MV-4-11 (cell line): ENCODE measurements at regions not wholly inside any gene's neighbourhood (a gene's known extent, or its start where the extent isn't known, plus 50 kb on each side); places are given as distances from the start of the nearest gene placed in this dataset.
"Not testable (repeated sequence)": the region's sequence is repeated elsewhere in the genome, so short reads cannot be mapped to it uniquely, and the experiment has no call there.

Experiments used
- DNase-seq: peaks from one replicate; lab custom pipeline; 2025; lab: John Stamatoyannopoulos, UW

- no peak for DNase-seq
Observed at GRCh38 chr12:27863839-27864238, 83.8 kb upstream of the MANSC4 start.

GRCh38 chr12:27861428-27862167 lies 81.6 kb upstream of the MANSC4 start:
- DNase-seq: peak; percentile 24

- no peak for DNase-seq
Observed at GRCh38 chr12:27859648-27860047, 79.6 kb upstream of the MANSC4 start.

- not testable (repeated sequence) for DNase-seq
Observed at GRCh38 chr12:27857006-27857405, 77.0 kb upstream of the MANSC4 start.

GRCh38 chr12:27852742-27853141 lies 72.7 kb upstream of the MANSC4 start:
- DNase-seq: no peak
